ENCODE measurements at regions not wholly inside any gene's neighbourhood (a gene's known extent, or its start where the extent isn't known, plus 50 kb on each side); places are given as distances from the start of the nearest gene placed in this dataset.

DNA sequence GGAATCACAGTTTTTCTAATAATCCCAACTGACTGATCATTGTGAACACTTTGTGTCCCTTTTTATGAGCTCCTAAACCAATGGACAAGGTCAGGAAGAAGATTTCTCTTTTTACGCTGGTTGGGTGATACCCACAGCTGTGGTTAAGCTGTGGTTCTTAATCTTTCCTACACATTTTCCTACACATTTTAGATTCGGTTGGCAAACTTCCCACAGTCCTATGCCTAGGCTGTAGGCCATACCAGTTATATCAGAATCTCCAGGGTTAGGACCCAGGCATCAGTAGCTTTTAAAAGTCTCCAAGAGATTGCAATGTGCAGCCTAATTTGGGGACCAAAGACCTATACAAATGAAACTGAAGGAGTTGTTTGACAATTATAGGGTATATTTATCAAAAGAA lies 203.0 kb downstream of the SP3 start:
- TF ChIP-seq POLR2AphosphoS5 (IDR thresholded peaks at IDR 0.05; ENCODE audit: low read depth, low read length) (no peak), TAF1 (IDR thresholded peaks at IDR 0.05; ENCODE audit: borderline replicate concordance, low read depth, low read length) (no peak)

Measured in GM12892 (cell line).